Uterus (tissue), 2 donors: ENCODE measurements at regions not wholly inside any gene's neighbourhood (a gene's known extent, or its start where the extent isn't known, plus 50 kb on each side); places are given as distances from the start of the nearest gene placed in this dataset.

Experiments
- CTCF ChIP-seq, 4 experiments: fragments of 200-600 bp in 2 of 4; fragments of 450-650 bp in 2 of 4; sonication (generic) in 2 of 4; IDR thresholded peaks; one replicate each; pipeline ENCODE4 v1.5.1; 2016 to 2019; ENCODE audit warnings: antibody characterized with exemption in 4 of 4, mild to moderate bottlenecking in 2 of 4, moderate library complexity in 1 of 4
- POLR2A ChIP-seq, 2 donors: fragments of 450-650 bp; IDR thresholded peaks; one replicate each; pipeline ENCODE4 v1.6.1; 2016; ENCODE audit warnings: antibody characterized with exemption in 2 of 2, mild to moderate bottlenecking in 1 of 2, moderate library complexity in 1 of 2

- no peak for TF ChIP-seq CTCF (IDR thresholded peaks at IDR 0.05)
- no peak for TF ChIP-seq POLR2A (IDR thresholded peaks at IDR 0.05)
Observed at GRCh38 chr4:107292979-107293378, 256.9 kb upstream of the DKK2 start.
